CD14-positive monocyte (primary cell): ENCODE measurements at regions not wholly inside any gene's neighbourhood (a gene's known extent, or its start where the extent isn't known, plus 50 kb on each side); places are given as distances from the start of the nearest gene placed in this dataset.

ENCODE experiments used
- DNase-seq, 3 donors: peaks; one replicate each; pipeline ENCODE4 v3.0.0-alpha.2; 2011 to 2022
- H2AFZ ChIP-seq: 2 replicates; pipeline ENCODE4 v1.6.0; 2012; ENCODE audit warnings: mild to moderate bottlenecking, low read depth, low read length, inconsistent platforms; ENCODE audit not compliant: insufficient read depth, poor library complexity, severe bottlenecking
- H3K27ac ChIP-seq, 2 donors: 1 replicate in 1 of 2; 2 replicates in 1 of 2; pipeline ENCODE4 v1.5.1; 2012 to 2013; ENCODE audit warnings: low read length in 2 of 2, control low read depth in 1 of 2, inconsistent platforms in 1 of 2, low read depth in 1 of 2, mild to moderate bottlenecking in 1 of 2
- H3K27me3 ChIP-seq, 2 donors: one replicate each; pipeline versions ENCODE4 v1.6.0 to v1.6.1; 2011 to 2013; ENCODE audit warnings: low read length in 2 of 2; ENCODE audit not compliant: control insufficient read depth in 2 of 2, insufficient read depth in 2 of 2
- H3K36me3 ChIP-seq, 2 donors: replicated peaks in 1 of 2; 1 replicate in 1 of 2; 2 replicates in 1 of 2; pipeline versions ENCODE4 v1.5.1 to v1.6.1; 2012 to 2013; ENCODE audit warnings: low read length in 2 of 2, control low read depth in 1 of 2, inconsistent platforms in 1 of 2, mild to moderate bottlenecking in 1 of 2; ENCODE audit not compliant: insufficient read depth in 2 of 2, control insufficient read depth in 1 of 2
- H3K4me1 ChIP-seq, 2 donors: 1 replicate in 1 of 2; 2 replicates in 1 of 2; pipeline versions ENCODE4 v1.5.1 to v1.6.1; 2012 to 2013; ENCODE audit warnings: low read length in 2 of 2, control low read depth in 1 of 2, inconsistent platforms in 1 of 2, mild to moderate bottlenecking in 1 of 2, moderate library complexity in 1 of 2; ENCODE audit not compliant: insufficient read depth in 2 of 2, control insufficient read depth in 1 of 2
- H3K4me2 ChIP-seq: replicated peaks from 2 replicates; pipeline ENCODE3; 2012; ENCODE audit warnings: low read length, moderate library complexity, mild to moderate bottlenecking; ENCODE audit not compliant: poor library complexity, severe bottlenecking; ENCODE audit errors: extremely low read depth
- H3K4me3 ChIP-seq, 3 experiments: fragments of 200-600 bp in 1 of 3; sonication (generic) in 1 of 3; replicated peaks in 1 of 3; 1 replicate in 2 of 3; 2 replicates in 1 of 3; pipeline ENCODE4 v1.5.1; 2011 to 2013; ENCODE audit warnings: low read length in 3 of 3, mild to moderate bottlenecking in 3 of 3, control low read depth in 2 of 3, low read depth in 2 of 3, inconsistent platforms in 1 of 3, moderate library complexity in 1 of 3
- H3K79me2 ChIP-seq: 2 replicates; pipeline ENCODE4 v1.6.0; 2012; ENCODE audit warnings: mild to moderate bottlenecking, control low read depth, inconsistent platforms, low read length, moderate library complexity; ENCODE audit not compliant: insufficient read depth
- H3K9ac ChIP-seq: 2 replicates; pipeline ENCODE4 v1.6.0; 2017; ENCODE audit warnings: low read length, mild to moderate bottlenecking; ENCODE audit not compliant: insufficient read depth, poor library complexity, severe bottlenecking
- H3K9me3 ChIP-seq, 2 donors: replicated peaks in 1 of 2; 1 replicate in 1 of 2; 2 replicates in 1 of 2; pipeline versions ENCODE4 v1.5.1 to v1.6.1; 2012 to 2013; ENCODE audit warnings: low read length in 2 of 2, control low read depth in 1 of 2; ENCODE audit not compliant: control insufficient read depth in 1 of 2, insufficient read depth in 1 of 2
- H4K20me1 ChIP-seq: 2 replicates; pipeline ENCODE4 v1.6.0; 2012; ENCODE audit warnings: mild to moderate bottlenecking, low read length, control low read depth, moderate library complexity; ENCODE audit not compliant: insufficient read depth
- H3K27ac Mint-ChIP-seq, 7 donors: one replicate each; pipeline ENCODE4 v1.8.0; 2020; ENCODE audit warnings: mild to moderate bottlenecking in 7 of 7, mixed read lengths in 7 of 7, moderate library complexity in 6 of 7, inconsistent platforms in 2 of 7
- H3K27me3 Mint-ChIP-seq, 3 donors: one replicate each; pipeline ENCODE4 v1.8.0; 2021 to 2022; ENCODE audit warnings: low read depth in 3 of 3, mild to moderate bottlenecking in 3 of 3, mixed read lengths in 3 of 3, moderate library complexity in 3 of 3, inconsistent platforms in 1 of 3
- H3K36me3 Mint-ChIP-seq, 2 donors: one replicate each; pipeline ENCODE4 v1.8.0; 2020; ENCODE audit warnings: mixed read lengths in 2 of 2, inconsistent platforms in 1 of 2, mild to moderate bottlenecking in 1 of 2
- H3K4me1 Mint-ChIP-seq: one replicate; pipeline ENCODE4 v1.8.0; 2020; ENCODE audit warnings: mild to moderate bottlenecking, mixed read lengths
- H3K4me3 Mint-ChIP-seq, 2 donors: one replicate each; pipeline ENCODE4 v1.8.0; 2020; ENCODE audit warnings: mild to moderate bottlenecking in 2 of 2, mixed read lengths in 2 of 2, moderate library complexity in 1 of 2
- H3K9me3 Mint-ChIP-seq, 7 donors: one replicate each; pipeline ENCODE4 v1.8.0; 2020 to 2022; ENCODE audit warnings: mixed read lengths in 7 of 7, mild to moderate bottlenecking in 6 of 7, moderate library complexity in 6 of 7, inconsistent platforms in 2 of 7
- WGBS: methylation state at CpG from one replicate; pipeline ENCODE4 v1.1.5; 2013; ENCODE audit warnings: missing lambda C conversion rate; ENCODE audit not compliant: insufficient coverage; 5-methylcytosine and 5-hydroxymethylcytosine counted together
- intact Hi-C, 2 donors: fragments of 100-400 bp; cut with micrococcal nuclease; formaldehyde crosslinking; loops; one replicate each; pipeline versions ENCODE4 v1.15.0 to v1.15.1; 2023
- TF ChIP-seq, protein P1 (sequence below): fragments of 200-600 bp; IDR thresholded peaks from one replicate; pipeline ENCODE4 v1.8.0; 2022; ENCODE audit warnings: antibody characterized with exemption, mild to moderate bottlenecking

GRCh38 chr2:205902041-205902899 is 183.7 kb downstream of the INO80D start:
- Histone ChIP-seq H3K27ac (no peak overlapping the region), H3K79me2 (no peaks in the 10 kb centered on the region), H3K36me3 (no peaks in the 10 kb centered on the region), H3K9me3 (no peaks in the 10 kb centered on the region), H2AFZ (no peak overlapping the region), H3K27me3 (no peaks in the 10 kb centered on the region), H3K4me1 (no peaks in the 10 kb centered on the region), H4K20me1 (no peaks in the 10 kb centered on the region), H3K4me3 (no peak overlapping the region), H3K9ac (no peak overlapping the region), H3K4me2 (no peak overlapping the region)
- Mint-ChIP-seq H3K27ac (no peak overlapping the region), H3K4me1 (no peaks in the 10 kb centered on the region), H3K9me3 (peaks cover 0 to 12% (median 5%) of the 10 kb centered on the region in 7 donors), H3K4me3 (no peak overlapping the region), H3K27me3 (peaks cover 3 to 6% (median 4%) of the 10 kb centered on the region in 3 donors), H3K36me3 (no peaks in the 10 kb centered on the region)
- intact Hi-C loops: no loop called here
- no peak for DNase-seq
- 89% methylated on average over 13 of the region's 15 CpGs for WGBS
- TF ChIP-seq, protein P1, sequence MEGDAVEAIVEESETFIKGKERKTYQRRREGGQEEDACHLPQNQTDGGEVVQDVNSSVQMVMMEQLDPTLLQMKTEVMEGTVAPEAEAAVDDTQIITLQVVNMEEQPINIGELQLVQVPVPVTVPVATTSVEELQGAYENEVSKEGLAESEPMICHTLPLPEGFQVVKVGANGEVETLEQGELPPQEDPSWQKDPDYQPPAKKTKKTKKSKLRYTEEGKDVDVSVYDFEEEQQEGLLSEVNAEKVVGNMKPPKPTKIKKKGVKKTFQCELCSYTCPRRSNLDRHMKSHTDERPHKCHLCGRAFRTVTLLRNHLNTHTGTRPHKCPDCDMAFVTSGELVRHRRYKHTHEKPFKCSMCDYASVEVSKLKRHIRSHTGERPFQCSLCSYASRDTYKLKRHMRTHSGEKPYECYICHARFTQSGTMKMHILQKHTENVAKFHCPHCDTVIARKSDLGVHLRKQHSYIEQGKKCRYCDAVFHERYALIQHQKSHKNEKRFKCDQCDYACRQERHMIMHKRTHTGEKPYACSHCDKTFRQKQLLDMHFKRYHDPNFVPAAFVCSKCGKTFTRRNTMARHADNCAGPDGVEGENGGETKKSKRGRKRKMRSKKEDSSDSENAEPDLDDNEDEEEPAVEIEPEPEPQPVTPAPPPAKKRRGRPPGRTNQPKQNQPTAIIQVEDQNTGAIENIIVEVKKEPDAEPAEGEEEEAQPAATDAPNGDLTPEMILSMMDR: no peak

GRCh38 chr2:205901491-205901890 is 184.5 kb downstream of the INO80D start:
- Histone ChIP-seq H3K4me3 (no peak overlapping the region), H3K27ac (no peak overlapping the region), H3K9me3 (no peaks in the 10 kb centered on the region), H4K20me1 (no peaks in the 10 kb centered on the region), H3K9ac (no peak overlapping the region), H3K79me2 (no peaks in the 10 kb centered on the region), H3K36me3 (no peaks in the 10 kb centered on the region), H2AFZ (no peak overlapping the region), H3K4me1 (no peaks in the 10 kb centered on the region), H3K4me2 (no peak overlapping the region), H3K27me3 (no peaks in the 10 kb centered on the region)
- Mint-ChIP-seq H3K27me3 (peaks cover 4 to 7% (median 6%) of the 10 kb centered on the region in 3 donors), H3K4me1 (no peaks in the 10 kb centered on the region), H3K36me3 (no peaks in the 10 kb centered on the region), H3K4me3 (no peak overlapping the region), H3K9me3 (peaks cover 0 to 12% (median 5%) of the 10 kb centered on the region in 7 donors), H3K27ac (no peak overlapping the region)
- TF ChIP-seq, protein P1: no peak
- intact Hi-C loops: no loop called here
- WGBS: 100% methylated on average over 3 of the region's 4 CpGs
- no peak for DNase-seq
